Adrenal gland (tissue), 5 donors: ENCODE measurements at regions not wholly inside any gene's neighbourhood (a gene's known extent, or its start where the extent isn't known, plus 50 kb on each side); places are given as distances from the start of the nearest gene placed in this dataset.

Experiments used
- POLR2A ChIP-seq, 2 donors: fragments of 450-650 bp; IDR thresholded peaks; one replicate each; pipeline ENCODE4 v1.6.1; 2017; ENCODE audit warnings: antibody characterized with exemption in 2 of 2, mild to moderate bottlenecking in 2 of 2, moderate library complexity in 1 of 2
- TF ChIP-seq, protein P1 (sequence below), 6 experiments: fragments of 450-650 bp in 4 of 6; fragments of 200-600 bp in 2 of 6; sonication (generic) in 1 of 6; IDR thresholded peaks; 1 replicate in 5 of 6; 2 replicates in 1 of 6; pipeline versions ENCODE4 v1.5.1 to v1.8.0; 2016 to 2021; ENCODE audit warnings: antibody characterized with exemption in 6 of 6, mild to moderate bottlenecking in 2 of 6, moderate library complexity in 1 of 6
- donor health status: DM: no; HTN: no; CAD: no.

DNA sequence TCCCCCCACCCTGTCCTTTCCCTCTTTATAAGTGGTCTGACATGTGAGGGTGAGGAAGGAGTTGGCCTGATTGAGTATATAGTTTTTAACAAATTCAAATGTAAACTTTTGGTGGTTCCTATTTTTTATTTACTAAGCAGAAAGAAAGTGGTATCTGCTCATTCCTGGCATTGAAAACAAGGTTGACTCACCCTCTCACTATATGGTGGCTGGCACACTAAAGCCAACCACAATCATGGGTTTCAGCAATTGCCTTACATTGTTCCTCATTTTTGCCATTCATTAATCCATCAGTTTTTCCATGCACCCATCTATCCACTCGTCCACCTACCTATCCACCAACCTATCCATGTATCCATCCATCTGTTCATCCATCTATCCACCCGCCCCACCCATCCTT lies 75.4 kb upstream of the IGFBP5 start:
- TF ChIP-seq, protein P1, sequence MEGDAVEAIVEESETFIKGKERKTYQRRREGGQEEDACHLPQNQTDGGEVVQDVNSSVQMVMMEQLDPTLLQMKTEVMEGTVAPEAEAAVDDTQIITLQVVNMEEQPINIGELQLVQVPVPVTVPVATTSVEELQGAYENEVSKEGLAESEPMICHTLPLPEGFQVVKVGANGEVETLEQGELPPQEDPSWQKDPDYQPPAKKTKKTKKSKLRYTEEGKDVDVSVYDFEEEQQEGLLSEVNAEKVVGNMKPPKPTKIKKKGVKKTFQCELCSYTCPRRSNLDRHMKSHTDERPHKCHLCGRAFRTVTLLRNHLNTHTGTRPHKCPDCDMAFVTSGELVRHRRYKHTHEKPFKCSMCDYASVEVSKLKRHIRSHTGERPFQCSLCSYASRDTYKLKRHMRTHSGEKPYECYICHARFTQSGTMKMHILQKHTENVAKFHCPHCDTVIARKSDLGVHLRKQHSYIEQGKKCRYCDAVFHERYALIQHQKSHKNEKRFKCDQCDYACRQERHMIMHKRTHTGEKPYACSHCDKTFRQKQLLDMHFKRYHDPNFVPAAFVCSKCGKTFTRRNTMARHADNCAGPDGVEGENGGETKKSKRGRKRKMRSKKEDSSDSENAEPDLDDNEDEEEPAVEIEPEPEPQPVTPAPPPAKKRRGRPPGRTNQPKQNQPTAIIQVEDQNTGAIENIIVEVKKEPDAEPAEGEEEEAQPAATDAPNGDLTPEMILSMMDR (IDR thresholded peaks at IDR 0.05) = no peak
- no peak for TF ChIP-seq POLR2A (IDR thresholded peaks at IDR 0.05)
